ENCODE measurements at regions not wholly inside any gene's neighbourhood (a gene's known extent, or its start where the extent isn't known, plus 50 kb on each side); places are given as distances from the start of the nearest gene placed in this dataset.

DNA sequence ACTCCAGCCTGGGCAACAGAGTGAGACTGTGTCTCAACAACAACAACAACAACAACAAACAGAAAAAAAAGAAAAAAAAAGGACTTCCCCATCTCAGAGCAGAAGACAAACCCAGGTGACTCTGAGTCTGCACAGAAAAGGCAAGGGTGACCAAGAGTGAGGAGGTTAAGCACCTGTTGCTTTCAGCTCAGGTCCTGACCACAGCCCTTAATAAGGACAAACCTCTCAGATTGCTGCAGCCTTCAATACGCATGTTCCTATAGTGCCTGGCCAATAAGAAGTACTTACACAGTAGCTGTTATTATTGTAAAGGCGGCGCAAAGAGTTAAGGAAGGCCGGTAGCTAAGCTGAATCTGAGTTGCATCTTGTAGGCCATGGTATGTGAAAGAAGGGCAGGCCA is 102.3 kb upstream of the MSX2 start:
- H4K20me1 ChIP-seq (replicated peaks; ENCODE audit: control insufficient read depth, extremely low read depth, insufficient read depth, low read length) = no peaks in the 10 kb centered on the region
- dilution Hi-C loops (cut with MboI; ENCODE audit: extremely low pct_ligation_motif_present, low sequenced_read_pairs) = no loop called here
- no peak for DNase-seq (ENCODE audit: low read depth, low spot score)
- H3K9me1 ChIP-seq (replicated peaks; ENCODE audit: control insufficient read depth, extremely low read depth, insufficient read depth, low read length) = no peaks in the 10 kb centered on the region
- no peaks in the 10 kb centered on the region for H3K79me2 ChIP-seq (ENCODE audit: control insufficient read depth, insufficient read depth, low read length)
- H2AFZ ChIP-seq (ENCODE audit: low read depth, low read length) = no peak overlapping the region
- no peak for FAIRE-seq
- no peak overlapping the region for H3K27ac ChIP-seq (ENCODE audit: insufficient read depth, low read depth, low read length)
- TF ChIP-seq, protein P1, sequence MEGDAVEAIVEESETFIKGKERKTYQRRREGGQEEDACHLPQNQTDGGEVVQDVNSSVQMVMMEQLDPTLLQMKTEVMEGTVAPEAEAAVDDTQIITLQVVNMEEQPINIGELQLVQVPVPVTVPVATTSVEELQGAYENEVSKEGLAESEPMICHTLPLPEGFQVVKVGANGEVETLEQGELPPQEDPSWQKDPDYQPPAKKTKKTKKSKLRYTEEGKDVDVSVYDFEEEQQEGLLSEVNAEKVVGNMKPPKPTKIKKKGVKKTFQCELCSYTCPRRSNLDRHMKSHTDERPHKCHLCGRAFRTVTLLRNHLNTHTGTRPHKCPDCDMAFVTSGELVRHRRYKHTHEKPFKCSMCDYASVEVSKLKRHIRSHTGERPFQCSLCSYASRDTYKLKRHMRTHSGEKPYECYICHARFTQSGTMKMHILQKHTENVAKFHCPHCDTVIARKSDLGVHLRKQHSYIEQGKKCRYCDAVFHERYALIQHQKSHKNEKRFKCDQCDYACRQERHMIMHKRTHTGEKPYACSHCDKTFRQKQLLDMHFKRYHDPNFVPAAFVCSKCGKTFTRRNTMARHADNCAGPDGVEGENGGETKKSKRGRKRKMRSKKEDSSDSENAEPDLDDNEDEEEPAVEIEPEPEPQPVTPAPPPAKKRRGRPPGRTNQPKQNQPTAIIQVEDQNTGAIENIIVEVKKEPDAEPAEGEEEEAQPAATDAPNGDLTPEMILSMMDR (IDR thresholded peaks at IDR 0.05; ENCODE audit: extremely low read depth in 1 of 2, insufficient read depth in 1 of 2, low read depth in 1 of 2, low read length in 2 of 2) = no peak
- TF ChIP-seq MYC (IDR thresholded peaks at IDR 0.05; ENCODE audit: low read depth, low read length) (no peak), EZH2 (IDR thresholded peaks at IDR 0.05; ENCODE audit: borderline replicate concordance, low read depth, low read length, severe bottlenecking) (no peak), FOS (IDR thresholded peaks at IDR 0.05; ENCODE audit: borderline replicate concordance, insufficient read depth, low read length) (no peak), POLR2AphosphoS5 (IDR thresholded peaks at IDR 0.05; ENCODE audit: insufficient read depth, low read depth, low read length) (no peak), POLR2A (IDR thresholded peaks at IDR 0.05; ENCODE audit: low read depth, low read length) (no peak), GATA2 (IDR thresholded peaks at IDR 0.05; ENCODE audit: insufficient read depth, insufficient read length, low read depth, low read length) (no peak), JUN (IDR thresholded peaks at IDR 0.05; ENCODE audit: borderline replicate concordance, insufficient read depth, insufficient read length, low read depth) (no peak)
- TF ChIP-seq, protein P2, sequence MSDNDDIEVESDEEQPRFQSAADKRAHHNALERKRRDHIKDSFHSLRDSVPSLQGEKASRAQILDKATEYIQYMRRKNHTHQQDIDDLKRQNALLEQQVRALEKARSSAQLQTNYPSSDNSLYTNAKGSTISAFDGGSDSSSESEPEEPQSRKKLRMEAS (IDR thresholded peaks at IDR 0.05; ENCODE audit: insufficient read depth, insufficient read length) = no peak
- H3K9me3 ChIP-seq (replicated peaks; ENCODE audit: control insufficient read depth, insufficient read depth, low read length) = peaks cover 4% of the 10 kb centered on the region
- ChIA-PET POLR2A (no interaction called here), CTCF (no interaction called here)
- intact Hi-C loops (cut with micrococcal nuclease) = no loop called here
- H3K9ac ChIP-seq (replicated peaks; ENCODE audit: extremely low read depth, insufficient read depth, low read length) = no peak overlapping the region
- no peaks in the 10 kb centered on the region for H3K4me1 ChIP-seq (ENCODE audit: control insufficient read depth, extremely low read depth, insufficient read depth, low read length)
- no peaks in the 10 kb centered on the region for H3K27me3 ChIP-seq (ENCODE audit: control insufficient read depth in 2 of 2, insufficient read depth in 2 of 2, low read length in 2 of 2)
- H3K36me3 ChIP-seq (ENCODE audit: control insufficient read depth in 2 of 2, extremely low read depth in 1 of 2, insufficient read depth in 2 of 2, low read length in 2 of 2) = no peaks in the 10 kb centered on the region
- no peak overlapping the region for H3K4me3 ChIP-seq (replicated peaks in 1 of 3; ENCODE audit: insufficient read depth in 1 of 3, low read depth in 1 of 3, low read length in 3 of 3)
- no peak overlapping the region for H3K4me2 ChIP-seq (ENCODE audit: insufficient read depth, low read length)
- BruUV-seq (replicated peaks) = no TSS peak
